ENCODE measurements at regions not wholly inside any gene's neighbourhood (a gene's known extent, or its start where the extent isn't known, plus 50 kb on each side); places are given as distances from the start of the nearest gene placed in this dataset.

- no peak for ATAC-seq
- Histone ChIP-seq H3K4me1 (no peaks in the 10 kb centered on the region), H3K27me3 (no peaks in the 10 kb centered on the region), H3K4me3 (no peak overlapping the region), H3K36me3 (no peaks in the 10 kb centered on the region), H3K27ac (no peak overlapping the region), H3K9me3 (no peaks in the 10 kb centered on the region)
- WGBS, 2 donors (ENCODE audit: low coverage in 1 of 2): 53 to 82% methylated on average over 5 of the region's 5 CpGs
- TF ChIP-seq EP300 (IDR thresholded peaks at IDR 0.05): no peak
- TF ChIP-seq, protein P1, sequence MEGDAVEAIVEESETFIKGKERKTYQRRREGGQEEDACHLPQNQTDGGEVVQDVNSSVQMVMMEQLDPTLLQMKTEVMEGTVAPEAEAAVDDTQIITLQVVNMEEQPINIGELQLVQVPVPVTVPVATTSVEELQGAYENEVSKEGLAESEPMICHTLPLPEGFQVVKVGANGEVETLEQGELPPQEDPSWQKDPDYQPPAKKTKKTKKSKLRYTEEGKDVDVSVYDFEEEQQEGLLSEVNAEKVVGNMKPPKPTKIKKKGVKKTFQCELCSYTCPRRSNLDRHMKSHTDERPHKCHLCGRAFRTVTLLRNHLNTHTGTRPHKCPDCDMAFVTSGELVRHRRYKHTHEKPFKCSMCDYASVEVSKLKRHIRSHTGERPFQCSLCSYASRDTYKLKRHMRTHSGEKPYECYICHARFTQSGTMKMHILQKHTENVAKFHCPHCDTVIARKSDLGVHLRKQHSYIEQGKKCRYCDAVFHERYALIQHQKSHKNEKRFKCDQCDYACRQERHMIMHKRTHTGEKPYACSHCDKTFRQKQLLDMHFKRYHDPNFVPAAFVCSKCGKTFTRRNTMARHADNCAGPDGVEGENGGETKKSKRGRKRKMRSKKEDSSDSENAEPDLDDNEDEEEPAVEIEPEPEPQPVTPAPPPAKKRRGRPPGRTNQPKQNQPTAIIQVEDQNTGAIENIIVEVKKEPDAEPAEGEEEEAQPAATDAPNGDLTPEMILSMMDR (IDR thresholded peaks at IDR 0.05): no peak
- no peak for TF ChIP-seq POLR2AphosphoS5 (IDR thresholded peaks at IDR 0.05)
- no peak for TF ChIP-seq POLR2A (IDR thresholded peaks at IDR 0.05)
Measured at GRCh38 chr9:109904666-109905065, 124.7 kb downstream of the PALM2AKAP2 start.

GRCh38 chr9:109905472-109905871, 125.5 kb downstream of the PALM2AKAP2 start:
- no peak for TF ChIP-seq EP300 (IDR thresholded peaks at IDR 0.05)
- TF ChIP-seq, protein P1 (IDR thresholded peaks at IDR 0.05): no peak
- 60 to 92% methylated on average over 1 to 7 of the region's 9 CpGs for WGBS, 2 donors (ENCODE audit: low coverage in 1 of 2)
- Histone ChIP-seq H3K4me1 (peaks cover 0 to 2% (median under 1%) of the 10 kb centered on the region in 3 donors), H3K27me3 (no peaks in the 10 kb centered on the region), H3K27ac (no peak overlapping the region), H3K36me3 (no peaks in the 10 kb centered on the region), H3K4me3 (no peak overlapping the region), H3K9me3 (no peaks in the 10 kb centered on the region)
- no peak for ATAC-seq

DNA sequence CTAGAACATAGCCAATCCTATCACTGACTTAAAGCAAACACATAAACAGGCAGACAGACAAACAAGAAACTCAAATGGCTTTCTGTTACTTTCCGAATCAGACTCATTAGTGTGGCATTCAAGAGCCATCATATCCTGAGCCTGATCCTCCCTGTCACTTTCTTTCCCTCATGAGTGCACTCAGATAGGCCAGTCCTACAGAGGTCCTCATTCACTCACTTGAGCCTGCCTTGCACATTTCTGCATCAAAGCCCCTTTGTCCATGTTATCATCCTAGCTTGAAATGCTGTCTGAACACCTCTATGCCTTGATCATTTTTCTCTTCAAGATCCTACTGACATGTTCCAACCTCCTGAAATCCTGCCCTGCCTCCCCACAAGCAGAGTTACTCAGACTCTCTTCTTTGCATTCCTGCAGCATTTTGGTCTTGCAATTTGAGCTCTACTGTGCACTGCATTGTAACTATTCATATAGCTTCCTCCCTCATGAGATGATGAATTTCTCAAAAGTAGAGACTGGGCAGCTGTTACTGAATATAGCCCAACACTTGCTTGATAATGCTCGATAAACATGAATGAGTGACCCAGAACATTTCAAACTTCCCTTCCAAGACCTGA, 126.9 kb downstream of the PALM2AKAP2 start:
- TF ChIP-seq POLR2AphosphoS5 (IDR thresholded peaks at IDR 0.05) (no peak), POLR2A (IDR thresholded peaks at IDR 0.05) (no peak), EP300 (IDR thresholded peaks at IDR 0.05) (no peak)
- TF ChIP-seq, protein P1 (IDR thresholded peaks at IDR 0.05): no peak
- Histone ChIP-seq H3K9me3 (no peaks in the 10 kb centered on the region), H3K4me3 (no peak overlapping the region), H3K36me3 (no peaks in the 10 kb centered on the region), H3K4me1 (peaks cover 0 to 16% (median 9%) of the 10 kb centered on the region in 3 donors), H3K27me3 (no peaks in the 10 kb centered on the region), H3K27ac (peak overlapping the region in 3 of 4 donors; percentile 5 to 49 (median 41))
- WGBS, 2 donors (ENCODE audit: low coverage in 1 of 2): 69 to 85% methylated on average over 1 to 2 of the region's 2 CpGs
- no peak for ATAC-seq

- no peak overlapping the region for H3K4me3 ChIP-seq
- TF ChIP-seq EP300 (IDR thresholded peaks at IDR 0.05): no peak
- no peak for TF ChIP-seq POLR2A (IDR thresholded peaks at IDR 0.05)
- TF ChIP-seq, protein P1 (IDR thresholded peaks at IDR 0.05): no peak
- TF ChIP-seq POLR2AphosphoS5 (IDR thresholded peaks at IDR 0.05): peak; percentile 26
- peak overlapping the region in 3 of 4 donors; percentile 51 to 63 (median 55) for H3K27ac ChIP-seq
- ATAC-seq: peak; percentile 76
- H3K27me3 ChIP-seq: no peaks in the 10 kb centered on the region
- 79 to 80% methylated on average over 3 of the region's 5 CpGs for WGBS, 2 donors (ENCODE audit: low coverage in 1 of 2)
- H3K4me1 ChIP-seq: peaks cover 0 to 21% (median 9%) of the 10 kb centered on the region in 3 donors
- no peaks in the 10 kb centered on the region for H3K36me3 ChIP-seq
- no peaks in the 10 kb centered on the region for H3K9me3 ChIP-seq
Measured at GRCh38 chr9:109907400-109907799, 127.4 kb downstream of the PALM2AKAP2 start.

DNA sequence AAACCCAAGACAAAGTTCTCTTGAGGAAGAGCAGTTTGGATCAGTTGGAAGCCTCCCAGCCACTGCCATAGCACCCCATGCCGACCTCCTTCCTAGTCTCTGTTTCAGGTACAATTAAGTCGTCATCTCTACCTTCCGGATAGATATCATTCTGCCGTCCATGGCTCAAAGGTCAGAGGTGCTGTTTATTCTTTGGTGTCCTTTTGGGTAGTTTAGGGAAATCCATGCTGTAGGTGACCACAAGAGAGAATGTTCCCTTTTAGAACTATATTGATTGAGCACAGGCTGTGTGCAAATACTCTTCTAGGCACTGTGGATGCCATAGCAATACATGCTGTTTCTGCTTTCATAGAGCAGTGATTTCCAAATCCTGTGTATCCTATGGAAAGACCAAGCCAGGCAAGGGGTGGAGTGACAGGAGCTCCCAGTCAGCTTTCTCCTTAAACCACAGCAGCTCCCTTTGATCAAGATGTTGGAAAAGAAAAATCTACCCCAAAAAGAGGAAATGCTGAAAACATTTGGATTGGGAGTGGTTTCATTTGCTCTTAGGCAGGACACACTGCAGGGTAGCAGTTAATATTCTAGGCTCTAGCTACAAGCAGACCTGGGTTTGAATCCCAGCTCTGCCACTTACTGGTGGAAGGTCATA, 127.9 kb downstream of the PALM2AKAP2 start:
- H3K4me1 ChIP-seq: peaks cover 0 to 27% (median 9%) of the 10 kb centered on the region in 3 donors
- no peaks in the 10 kb centered on the region for H3K36me3 ChIP-seq
- TF ChIP-seq, protein P1 (IDR thresholded peaks at IDR 0.05): no peak
- TF ChIP-seq POLR2AphosphoS5 (IDR thresholded peaks at IDR 0.05) (peak; percentile 1), EP300 (IDR thresholded peaks at IDR 0.05) (no peak)
- no peak for ATAC-seq
- no peaks in the 10 kb centered on the region for H3K27me3 ChIP-seq
- 74 to 81% methylated on average over 4 of the region's 4 CpGs for WGBS, 2 donors (ENCODE audit: low coverage in 1 of 2)
- H3K9me3 ChIP-seq: no peaks in the 10 kb centered on the region
- no peak overlapping the region for H3K4me3 ChIP-seq
- H3K27ac ChIP-seq: peak overlapping the region in 3 of 4 donors; percentile 51 to 63 (median 55)
